ENCODE measurements at regions not wholly inside any gene's neighbourhood (a gene's known extent, or its start where the extent isn't known, plus 50 kb on each side); places are given as distances from the start of the nearest gene placed in this dataset.

- Histone ChIP-seq H3K4me1 (no peaks in the 10 kb centered on the region), H3K27ac (no peak overlapping the region), H3K4me3 (no peak overlapping the region), H3K9me3 (no peaks in the 10 kb centered on the region), H3K4me2 (no peak overlapping the region)
- ChIA-PET POLR2A (no interaction called here), CTCF (no interaction called here)
- FAIRE-seq, result no peak
- no peak for ATAC-seq
- TF ChIP-seq NPAS2 (CRISPR knock-in tag; IDR thresholded peaks at IDR 0.05; ENCODE audit: borderline replicate concordance) (no peak), SREBF2 (IDR thresholded peaks at IDR 0.05) (no peak), HOXB13 (CRISPR knock-in tag; IDR thresholded peaks at IDR 0.05; ENCODE audit: low read depth) (no peak), ZNF302 (CRISPR knock-in tag; IDR thresholded peaks at IDR 0.05) (no peak), REST (IDR thresholded peaks at IDR 0.05) (no peak), CBX2 (IDR thresholded peaks at IDR 0.05; ENCODE audit: borderline replicate concordance, low read depth) (no peak), HOXB5 (CRISPR knock-in tag; IDR thresholded peaks at IDR 0.05) (no peak), KDM5A (IDR thresholded peaks at IDR 0.05) (no peak), HOXA7 (CRISPR knock-in tag; IDR thresholded peaks at IDR 0.05) (no peak), ZSCAN20 (CRISPR knock-in tag; IDR thresholded peaks at IDR 0.05) (no peak), BHLHE40 (IDR thresholded peaks at IDR 0.05; ENCODE audit: low read depth, low read length) (no peak)
- no peak for DNase-seq (ENCODE audit: low read depth in 1 of 2, low spot score in 1 of 2)
- 43% methylated on average over 1 of the region's 1 CpG for WGBS (ENCODE audit: missing lambda C conversion rate)
Measured at GRCh38 chr2:185484602-185485001, 254.0 kb upstream of the FSIP2 start.

GRCh38 chr2:185502351-185502750 is 236.3 kb upstream of the FSIP2 start:
- Histone ChIP-seq H3K27ac (no peak overlapping the region), H3K4me1 (no peaks in the 10 kb centered on the region), H3K4me3 (no peak overlapping the region), H3K4me2 (no peak overlapping the region), H3K9me3 (0 out of 3 replicates have a peak, but pooled peaks cover 3% of the 10 kb centered on the region)
- TF ChIP-seq FOSL2 (IDR thresholded peaks at IDR 0.05), result no peak
- TF ChIP-seq FOSL2 (CRISPR knock-in tag; IDR thresholded peaks at IDR 0.05), result no peak
- no peak for TF ChIP-seq CHD2 (IDR thresholded peaks at IDR 0.05; ENCODE audit: low read length, partially characterized antibody)
- no peak for TF ChIP-seq REST (IDR thresholded peaks at IDR 0.05)
- no peak for TF ChIP-seq HEYL (CRISPR knock-in tag; IDR thresholded peaks at IDR 0.05)
- no peak for TF ChIP-seq NPAS2 (CRISPR knock-in tag; IDR thresholded peaks at IDR 0.05; ENCODE audit: borderline replicate concordance)
- TF ChIP-seq RARB (CRISPR knock-in tag; IDR thresholded peaks at IDR 0.05), result no peak
- TF ChIP-seq RCOR1 (IDR thresholded peaks at IDR 0.05; ENCODE audit: low read depth, low read length), result no peak
- TF ChIP-seq POLR2AphosphoS2 (conservative IDR thresholded peaks at IDR 0.05; ENCODE audit: low read length), result no peak
- no peak for TF ChIP-seq KDM5A (IDR thresholded peaks at IDR 0.05)
- no peak for TF ChIP-seq ELK1 (IDR thresholded peaks at IDR 0.05; ENCODE audit: low read depth, low read length)
- no peak for TF ChIP-seq CHD4 (IDR thresholded peaks at IDR 0.05; ENCODE audit: borderline replicate concordance)
- TF ChIP-seq, protein P1, sequence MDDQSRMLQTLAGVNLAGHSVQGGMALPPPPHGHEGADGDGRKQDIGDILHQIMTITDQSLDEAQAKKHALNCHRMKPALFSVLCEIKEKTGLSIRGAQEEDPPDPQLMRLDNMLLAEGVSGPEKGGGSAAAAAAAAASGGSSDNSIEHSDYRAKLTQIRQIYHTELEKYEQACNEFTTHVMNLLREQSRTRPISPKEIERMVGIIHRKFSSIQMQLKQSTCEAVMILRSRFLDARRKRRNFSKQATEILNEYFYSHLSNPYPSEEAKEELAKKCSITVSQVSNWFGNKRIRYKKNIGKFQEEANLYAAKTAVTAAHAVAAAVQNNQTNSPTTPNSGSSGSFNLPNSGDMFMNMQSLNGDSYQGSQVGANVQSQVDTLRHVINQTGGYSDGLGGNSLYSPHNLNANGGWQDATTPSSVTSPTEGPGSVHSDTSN (IDR thresholded peaks at IDR 0.05), result no peak
- no peak for TF ChIP-seq EHMT2 (IDR thresholded peaks at IDR 0.05; ENCODE audit: low read depth)
- TF ChIP-seq FOXS1 (CRISPR knock-in tag; IDR thresholded peaks at IDR 0.05), result no peak
- TF ChIP-seq ZNF302 (CRISPR knock-in tag; IDR thresholded peaks at IDR 0.05), result no peak
- 0% methylated on average over 1 of the region's 1 CpG for WGBS (ENCODE audit: missing lambda C conversion rate)
- DNase-seq (ENCODE audit: low read depth in 1 of 2, low spot score in 1 of 2) (no peak), FAIRE-seq (no peak), ATAC-seq (no peak)
- CTCF ChIA-PET, result no interaction called here
- POLR2A ChIA-PET, result no interaction called here

Data from A549 (cell line).